BJ (cell line): ENCODE measurements at regions not wholly inside any gene's neighbourhood (a gene's known extent, or its start where the extent isn't known, plus 50 kb on each side); places are given as distances from the start of the nearest gene placed in this dataset.

Experiments used
- CTCF ChIA-PET: fragments of 350-600 bp; formaldehyde crosslinking; extraction: SDS; loops from one replicate; lab custom pipeline; 2021; ENCODE audit warnings: antibody characterized with exemption, inconsistent platforms; lab: Yijun Ruan, JAX
- POLR2A ChIA-PET: fragments of 300-600 bp; sonication (Branson Sonifier 250); formaldehyde crosslinking; extraction: SDS; loops from one replicate; lab custom pipeline; 2021; ENCODE audit warnings: antibody characterized with exemption; lab: Charles Lee
- DNase-seq: peaks from one replicate; pipeline ENCODE4 v3.0.0-alpha.2; 2011; ENCODE audit warnings: low read depth
- H3K27me3 ChIP-seq: 2 replicates; pipeline ENCODE4 v1.6.0; 2011; ENCODE audit warnings: low read length; ENCODE audit not compliant: control insufficient read depth, insufficient read depth
- H3K36me3 ChIP-seq: 2 replicates; pipeline ENCODE4 v1.5.1; 2011; ENCODE audit warnings: low read length; ENCODE audit not compliant: control insufficient read depth, insufficient read depth
- H3K4me3 ChIP-seq: 2 replicates; pipeline ENCODE4 v1.5.1; 2011; ENCODE audit warnings: low read depth, mild to moderate bottlenecking, control low read depth, low read length
- CTCF ChIP-seq: IDR thresholded peaks from 2 replicates; pipeline ENCODE4 v1.5.1; 2011; ENCODE audit warnings: low read depth, mild to moderate bottlenecking, control low read depth, inconsistent platforms, low read length, moderate library complexity; ENCODE audit not compliant: insufficient read depth

DNA sequence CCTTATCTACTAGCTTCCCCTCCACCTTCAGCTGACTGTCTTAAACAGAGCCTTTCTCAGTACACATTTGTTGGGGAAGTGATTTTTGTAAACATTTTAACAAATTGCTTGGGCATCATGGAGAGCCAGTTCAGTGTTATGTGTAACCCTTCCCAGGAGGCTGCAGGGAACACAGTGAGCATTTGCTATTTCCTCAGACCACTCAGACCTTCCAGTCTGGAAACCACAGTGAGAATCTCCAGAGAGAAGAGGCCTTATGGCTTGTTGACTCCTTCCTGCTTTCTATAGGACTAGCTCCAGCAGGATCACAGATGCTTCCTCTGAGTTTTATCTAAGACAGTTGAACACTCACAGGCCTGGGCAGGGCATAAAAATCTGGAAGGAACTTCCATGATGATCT is 409.8 kb upstream of the NPVF start:
- ChIA-PET CTCF (interaction anchor here (0.7 kb wide), 1 partner anchor 83 kb away, joined by 3 read pairs; no protein-coding TSS in a partner anchor), POLR2A (no interaction called here)
- Histone ChIP-seq H3K36me3 (no peaks in the 10 kb centered on the region), H3K4me3 (no peak overlapping the region), H3K27me3 (no peaks in the 10 kb centered on the region)
- TF ChIP-seq CTCF = no peak
- no peak for DNase-seq

GRCh38 chr7:25638590-25639244 is 410.4 kb upstream of the NPVF start:
- CTCF ChIA-PET = interaction anchor here (0.7 to 1.2 kb wide), 3 partner anchors 13 to 82 kb away, joined by 3 read pairs; no protein-coding TSS in a partner anchor
- Histone ChIP-seq H3K36me3 (no peaks in the 10 kb centered on the region), H3K4me3 (no peak overlapping the region), H3K27me3 (no peaks in the 10 kb centered on the region)
- DNase-seq = no peak
- POLR2A ChIA-PET = no interaction called here
- TF ChIP-seq CTCF = no peak

- ChIA-PET POLR2A (no interaction called here), CTCF (no interaction called here)
- no peaks in the 10 kb centered on the region for H3K36me3 ChIP-seq
- no peak for DNase-seq
- no peaks in the 10 kb centered on the region for H3K27me3 ChIP-seq
- no peak overlapping the region for H3K4me3 ChIP-seq
- no peak for TF ChIP-seq CTCF
These were observed 414.6 kb upstream of the NPVF start for GRCh38 chr7:25642849-25643248.

GRCh38 chr7:25643286-25643685 is 415.0 kb upstream of the NPVF start:
- TF ChIP-seq CTCF = no peak
- ChIA-PET POLR2A (no interaction called here), CTCF (no interaction called here)
- no peaks in the 10 kb centered on the region for H3K36me3 ChIP-seq
- no peak for DNase-seq
- H3K4me3 ChIP-seq = no peak overlapping the region
- no peaks in the 10 kb centered on the region for H3K27me3 ChIP-seq

- Histone ChIP-seq H3K27me3 (no peaks in the 10 kb centered on the region), H3K36me3 (no peaks in the 10 kb centered on the region), H3K4me3 (no peak overlapping the region)
- DNase-seq = no peak
- POLR2A ChIA-PET = no interaction called here
- CTCF ChIA-PET = no interaction called here
- TF ChIP-seq CTCF = no peak
These were observed 415.6 kb upstream of the NPVF start for GRCh38 chr7:25643770-25644394.
